ENCODE measurements at regions not wholly inside any gene's neighbourhood (a gene's known extent, or its start where the extent isn't known, plus 50 kb on each side); places are given as distances from the start of the nearest gene placed in this dataset.

DNA sequence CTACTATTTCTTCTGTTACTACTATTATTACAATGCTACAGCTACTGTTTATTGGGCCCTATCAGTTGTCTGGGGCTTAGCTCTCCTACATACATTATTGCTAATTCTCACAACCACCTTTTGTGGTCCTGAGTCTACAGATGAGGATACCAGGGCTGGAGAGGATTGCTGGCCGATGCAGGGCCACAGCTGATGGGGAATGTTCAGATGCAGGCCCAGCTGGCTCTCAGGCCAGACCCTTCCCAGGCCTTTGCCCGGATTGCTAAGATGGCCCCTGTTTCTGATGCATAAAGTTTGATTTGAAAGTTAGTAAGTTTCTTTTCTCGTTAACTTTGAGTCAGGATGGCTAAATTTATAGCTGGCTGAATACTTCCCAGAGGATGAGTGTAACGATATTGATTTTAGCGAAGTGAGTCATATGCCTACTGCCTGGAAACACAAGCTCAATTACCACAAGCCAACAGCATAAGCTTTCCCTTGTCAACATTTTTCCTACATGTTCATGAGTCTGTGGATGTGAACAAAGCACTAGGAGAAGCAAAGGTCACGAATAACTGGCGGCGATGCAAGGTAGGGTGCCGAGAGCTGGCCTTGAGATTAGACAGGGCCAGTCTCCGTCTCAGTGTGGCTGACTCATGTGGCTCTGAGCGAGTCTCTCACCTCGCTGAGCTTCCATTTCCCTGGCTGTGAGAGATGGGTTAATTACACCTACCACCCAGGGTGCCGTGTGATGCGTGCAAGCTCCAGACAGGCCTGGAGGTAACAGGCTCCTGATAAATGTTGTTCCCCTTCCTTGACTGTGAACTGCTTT lies 111.0 kb downstream of the BEGAIN start:
- no peak overlapping the region for H3K4me3 ChIP-seq (ENCODE audit: low read depth, low read length)
- no peak overlapping the region for H3K9ac ChIP-seq (ENCODE audit: low read depth, low read length)
- no peaks in the 10 kb centered on the region for H3K9me3 ChIP-seq (ENCODE audit: control insufficient read depth, insufficient read depth, low read length)
- no peaks in the 10 kb centered on the region for H3K4me1 ChIP-seq (ENCODE audit: control insufficient read depth, insufficient read depth, low read length)
- H3K36me3 ChIP-seq (ENCODE audit: control insufficient read depth, insufficient read depth, low read length), result no peaks in the 10 kb centered on the region
- H3K27me3 ChIP-seq (ENCODE audit: control insufficient read depth, insufficient read depth, low read length), result no peaks in the 10 kb centered on the region

- H3K4me1 ChIP-seq (ENCODE audit: control insufficient read depth, insufficient read depth, low read length), result peaks cover 2% of the 10 kb centered on the region
- no peaks in the 10 kb centered on the region for H3K36me3 ChIP-seq (ENCODE audit: control insufficient read depth, insufficient read depth, low read length)
- H3K9ac ChIP-seq (ENCODE audit: low read depth, low read length), result no peak overlapping the region
- H3K4me3 ChIP-seq (ENCODE audit: low read depth, low read length), result no peak overlapping the region
- no peaks in the 10 kb centered on the region for H3K9me3 ChIP-seq (ENCODE audit: control insufficient read depth, insufficient read depth, low read length)
- no peaks in the 10 kb centered on the region for H3K27me3 ChIP-seq (ENCODE audit: control insufficient read depth, insufficient read depth, low read length)
Measured at GRCh38 chr14:100484531-100485267, 102.5 kb downstream of the BEGAIN start.

DNA sequence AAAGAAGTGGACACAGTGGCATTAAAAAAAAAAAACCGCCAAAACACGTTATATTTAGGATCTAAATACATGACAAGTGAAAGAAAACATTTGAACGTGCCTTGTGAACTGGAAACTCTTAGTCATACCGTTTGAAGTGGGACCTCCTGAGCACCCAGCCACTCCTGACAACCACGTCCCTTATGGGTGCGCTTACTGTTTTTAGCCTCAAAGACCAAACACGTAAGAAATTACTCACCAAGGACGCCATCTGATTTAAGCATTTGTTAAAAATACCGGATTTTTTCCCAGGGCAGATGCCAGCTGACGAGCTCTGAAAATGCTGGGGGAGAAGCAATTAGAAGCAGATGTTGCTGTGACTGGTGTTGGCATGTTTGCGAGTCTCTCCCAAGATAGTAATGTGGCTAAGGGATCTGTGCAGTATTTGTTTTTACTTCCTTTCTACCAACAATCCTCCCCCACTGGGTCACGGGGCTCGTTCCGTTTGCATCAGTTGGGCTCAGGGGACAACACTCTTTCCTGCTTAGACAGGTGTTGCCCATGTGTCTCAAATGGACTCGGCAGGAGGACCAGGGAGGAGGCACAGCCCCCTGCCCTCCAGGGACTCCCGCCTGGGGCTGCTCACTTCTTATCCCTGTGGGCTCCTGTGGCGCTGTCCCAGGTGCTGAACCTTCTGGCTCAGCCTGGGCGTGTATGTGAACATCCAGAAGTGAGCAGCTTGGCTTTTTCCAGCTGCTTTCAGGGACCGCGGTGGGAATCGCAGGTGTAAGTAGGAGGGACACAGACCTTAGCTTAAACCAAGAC lies 101.0 kb downstream of the BEGAIN start:
- Histone ChIP-seq H3K9ac (ENCODE audit: low read depth, low read length) (no peak overlapping the region), H3K36me3 (ENCODE audit: control insufficient read depth, insufficient read depth, low read length) (no peaks in the 10 kb centered on the region), H3K27me3 (ENCODE audit: control insufficient read depth, insufficient read depth, low read length) (no peaks in the 10 kb centered on the region), H3K9me3 (ENCODE audit: control insufficient read depth, insufficient read depth, low read length) (no peaks in the 10 kb centered on the region), H3K4me3 (ENCODE audit: low read depth, low read length) (no peak overlapping the region), H3K4me1 (ENCODE audit: control insufficient read depth, insufficient read depth, low read length) (peaks cover 2% of the 10 kb centered on the region)

Data from iPS-15b (cell line).